Osteoblast (primary cell): ENCODE measurements at regions not wholly inside any gene's neighbourhood (a gene's known extent, or its start where the extent isn't known, plus 50 kb on each side); places are given as distances from the start of the nearest gene placed in this dataset.

ENCODE experiments used
- DNase-seq: peaks from one replicate; pipeline ENCODE4 v3.0.0; 2011; ENCODE audit warnings: low spot score, mixed read lengths; ENCODE audit not compliant: insufficient read length; ENCODE audit errors: missing footprints
- H2AFZ ChIP-seq: 2 replicates; pipeline ENCODE4 v1.6.0; 2011; ENCODE audit warnings: mild to moderate bottlenecking, low read length
- H3K27ac ChIP-seq: 2 replicates; pipeline ENCODE4 v1.5.1; 2011; ENCODE audit warnings: mild to moderate bottlenecking, low read depth, low read length, moderate library complexity
- H3K27me3 ChIP-seq: 2 replicates; pipeline ENCODE4 v1.6.0; 2012; ENCODE audit warnings: mild to moderate bottlenecking, control low read depth, inconsistent platforms, low read length, moderate library complexity; ENCODE audit not compliant: insufficient read depth
- H3K36me3 ChIP-seq: 2 replicates; pipeline ENCODE4 v1.5.1; 2011; ENCODE audit warnings: mild to moderate bottlenecking, low read length, control low read depth, moderate library complexity; ENCODE audit not compliant: insufficient read depth
- H3K4me1 ChIP-seq: 2 replicates; pipeline ENCODE4 v1.5.1; 2011; ENCODE audit warnings: mild to moderate bottlenecking, low read length, control low read depth, moderate library complexity; ENCODE audit not compliant: insufficient read depth
- H3K4me2 ChIP-seq: 2 replicates; pipeline ENCODE4 v1.6.0; 2011; ENCODE audit warnings: mild to moderate bottlenecking, low read length; ENCODE audit not compliant: insufficient read depth
- H3K4me3 ChIP-seq: fragments of 200-600 bp; sonication (generic); 3 replicates; pipeline ENCODE4 v1.5.1; 2012; ENCODE audit warnings: mild to moderate bottlenecking, low read length, inconsistent platforms; ENCODE audit not compliant: insufficient read depth
- H3K79me2 ChIP-seq: 2 replicates; pipeline ENCODE4 v1.6.0; 2012; ENCODE audit warnings: mild to moderate bottlenecking, low read length, control low read depth, inconsistent platforms; ENCODE audit not compliant: insufficient read depth
- H3K9me3 ChIP-seq: 2 replicates; pipeline ENCODE4 v1.5.1; 2011; ENCODE audit warnings: low read depth, low read length, control low read depth
- H4K20me1 ChIP-seq: 2 replicates; pipeline ENCODE4 v1.6.0; 2012; ENCODE audit warnings: mild to moderate bottlenecking, low read length, control low read depth; ENCODE audit not compliant: insufficient read depth
- TF ChIP-seq, protein P1 (sequence below): IDR thresholded peaks from 2 replicates; pipeline ENCODE4 v1.5.1; 2011; ENCODE audit warnings: mild to moderate bottlenecking, low read depth, low read length, moderate library complexity; ENCODE audit errors: extremely low read depth

DNA sequence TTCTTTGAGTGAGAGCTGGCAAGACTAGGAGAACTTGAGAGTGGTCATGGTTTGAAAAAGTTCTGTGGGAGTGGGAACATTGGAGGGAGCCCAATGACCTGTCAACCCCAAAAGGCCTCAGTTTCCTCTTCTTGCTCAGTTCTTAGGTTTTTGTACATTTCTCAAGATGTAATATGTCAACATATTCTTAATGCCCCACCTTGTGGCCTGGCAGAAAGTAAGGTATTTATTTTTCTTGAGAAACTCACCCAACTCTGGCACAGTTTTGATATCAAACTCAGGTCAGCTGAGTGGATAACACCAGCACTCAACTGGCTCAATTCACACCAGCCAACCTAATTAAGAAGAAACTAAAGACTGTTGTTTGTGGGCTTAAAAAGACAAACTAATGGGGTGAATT lies 123.0 kb upstream of the SLC27A6 start:
- Histone ChIP-seq H2AFZ (no peak overlapping the region), H3K4me3 (no peak overlapping the region), H3K36me3 (no peaks in the 10 kb centered on the region), H3K4me1 (no peaks in the 10 kb centered on the region), H3K9me3 (no peaks in the 10 kb centered on the region), H3K4me2 (no peak overlapping the region), H3K27ac (no peak overlapping the region), H3K79me2 (no peaks in the 10 kb centered on the region), H4K20me1 (no peaks in the 10 kb centered on the region), H3K27me3 (no peaks in the 10 kb centered on the region)
- TF ChIP-seq, protein P1, sequence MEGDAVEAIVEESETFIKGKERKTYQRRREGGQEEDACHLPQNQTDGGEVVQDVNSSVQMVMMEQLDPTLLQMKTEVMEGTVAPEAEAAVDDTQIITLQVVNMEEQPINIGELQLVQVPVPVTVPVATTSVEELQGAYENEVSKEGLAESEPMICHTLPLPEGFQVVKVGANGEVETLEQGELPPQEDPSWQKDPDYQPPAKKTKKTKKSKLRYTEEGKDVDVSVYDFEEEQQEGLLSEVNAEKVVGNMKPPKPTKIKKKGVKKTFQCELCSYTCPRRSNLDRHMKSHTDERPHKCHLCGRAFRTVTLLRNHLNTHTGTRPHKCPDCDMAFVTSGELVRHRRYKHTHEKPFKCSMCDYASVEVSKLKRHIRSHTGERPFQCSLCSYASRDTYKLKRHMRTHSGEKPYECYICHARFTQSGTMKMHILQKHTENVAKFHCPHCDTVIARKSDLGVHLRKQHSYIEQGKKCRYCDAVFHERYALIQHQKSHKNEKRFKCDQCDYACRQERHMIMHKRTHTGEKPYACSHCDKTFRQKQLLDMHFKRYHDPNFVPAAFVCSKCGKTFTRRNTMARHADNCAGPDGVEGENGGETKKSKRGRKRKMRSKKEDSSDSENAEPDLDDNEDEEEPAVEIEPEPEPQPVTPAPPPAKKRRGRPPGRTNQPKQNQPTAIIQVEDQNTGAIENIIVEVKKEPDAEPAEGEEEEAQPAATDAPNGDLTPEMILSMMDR, result no peak
- DNase-seq, result no peak

DNA sequence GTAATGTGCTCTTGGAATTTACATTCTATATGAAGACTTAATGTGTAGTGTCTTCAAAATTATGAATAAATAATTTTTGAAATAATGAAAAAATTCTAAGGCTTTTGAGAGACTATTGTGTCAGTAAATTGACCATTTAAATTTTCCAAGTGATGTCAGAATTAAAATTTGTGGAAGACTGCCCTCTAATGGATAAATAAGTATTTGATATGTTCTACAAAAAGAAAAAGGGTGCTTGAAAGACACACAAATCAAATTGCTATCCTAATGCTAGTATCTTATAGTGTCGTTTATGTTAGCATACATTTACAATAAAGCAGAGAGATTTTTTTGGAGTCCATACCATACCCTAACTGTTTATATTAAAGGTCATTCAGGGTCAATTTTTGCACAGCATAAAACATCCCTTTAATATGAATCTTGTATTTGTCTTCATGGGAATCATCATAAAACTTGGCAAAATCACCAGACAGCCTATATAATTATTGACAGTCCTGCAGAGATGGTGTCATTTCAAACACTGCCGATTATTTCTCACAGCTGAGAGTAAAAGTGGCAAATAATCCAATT lies 120.8 kb upstream of the SLC27A6 start:
- Histone ChIP-seq H4K20me1 (no peaks in the 10 kb centered on the region), H3K4me1 (no peaks in the 10 kb centered on the region), H3K4me3 (no peak overlapping the region), H3K9me3 (no peaks in the 10 kb centered on the region), H3K36me3 (no peaks in the 10 kb centered on the region), H3K79me2 (no peaks in the 10 kb centered on the region), H3K4me2 (no peak overlapping the region), H2AFZ (no peak overlapping the region), H3K27me3 (no peaks in the 10 kb centered on the region), H3K27ac (no peak overlapping the region)
- no peak for DNase-seq
- TF ChIP-seq, protein P1, result peak; percentile 34

DNA sequence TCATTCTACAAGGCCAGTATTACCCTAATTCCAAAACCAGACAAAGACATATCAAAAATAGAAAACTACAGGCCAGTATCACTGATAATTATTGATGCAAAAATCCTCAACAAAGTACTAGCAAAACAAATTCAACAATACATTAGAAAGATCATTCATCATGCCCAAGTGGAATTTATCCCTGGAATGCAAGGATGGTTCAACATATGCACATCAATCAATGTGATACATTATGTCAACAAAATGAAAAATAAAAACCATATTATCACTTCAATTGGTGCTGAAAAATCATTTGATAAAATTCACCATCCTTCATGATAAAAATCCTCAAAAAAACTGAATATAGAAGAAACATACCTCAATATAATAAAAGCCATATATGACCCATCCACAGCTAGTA lies 115.2 kb upstream of the SLC27A6 start:
- Histone ChIP-seq H3K9me3 (no peaks in the 10 kb centered on the region), H3K4me2 (no peak overlapping the region), H3K4me1 (no peaks in the 10 kb centered on the region), H3K27ac (no peak overlapping the region), H2AFZ (no peak overlapping the region), H3K27me3 (no peaks in the 10 kb centered on the region), H3K4me3 (no peak overlapping the region), H4K20me1 (no peaks in the 10 kb centered on the region), H3K79me2 (no peaks in the 10 kb centered on the region), H3K36me3 (no peaks in the 10 kb centered on the region)
- no peak for DNase-seq
- TF ChIP-seq, protein P1, result no peak

DNA sequence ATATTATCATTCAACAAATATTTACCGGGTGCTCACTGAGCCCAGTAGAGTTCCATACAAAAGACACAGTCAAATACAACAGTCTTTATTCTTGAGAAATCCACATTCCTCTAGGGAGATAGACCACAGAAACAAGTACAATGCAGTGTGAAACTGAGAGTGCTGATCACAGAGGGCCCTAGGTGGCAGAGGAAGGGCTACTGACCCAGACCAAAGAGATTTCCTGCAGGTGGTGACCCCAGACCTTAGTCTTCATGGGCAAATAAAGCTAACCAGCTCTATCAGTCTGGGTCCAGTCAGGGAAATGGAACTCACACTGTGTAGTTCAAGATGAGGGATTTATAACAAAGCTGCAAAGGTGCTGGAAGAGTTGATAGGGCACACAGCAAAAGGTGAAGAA lies 110.4 kb upstream of the SLC27A6 start:
- no peak for DNase-seq
- Histone ChIP-seq H3K79me2 (no peaks in the 10 kb centered on the region), H4K20me1 (no peaks in the 10 kb centered on the region), H3K36me3 (no peaks in the 10 kb centered on the region), H2AFZ (no peak overlapping the region), H3K9me3 (no peaks in the 10 kb centered on the region), H3K4me1 (no peaks in the 10 kb centered on the region), H3K27ac (no peak overlapping the region), H3K4me3 (no peak overlapping the region), H3K27me3 (no peaks in the 10 kb centered on the region), H3K4me2 (no peak overlapping the region)
- TF ChIP-seq, protein P1, result no peak
